H54 (cell line): ENCODE measurements at regions not wholly inside any gene's neighbourhood (a gene's known extent, or its start where the extent isn't known, plus 50 kb on each side); places are given as distances from the start of the nearest gene placed in this dataset.
"Not testable (repeated sequence)": the region's sequence is repeated elsewhere in the genome, so short reads cannot be mapped to it uniquely, and the experiment has no call there.

ENCODE experiments used
- DNase-seq: peaks from one replicate; pipeline ENCODE4 v3.0.0; 2011; ENCODE audit warnings: low spot score, mixed read lengths; ENCODE audit not compliant: insufficient read length
- FAIRE-seq: peaks from 3 replicates; lab custom pipeline; 2011; peaks lifted over from hg19 to GRCh38; lab: Jason Lieb, UNC
- POLR2A ChIP-seq: IDR thresholded peaks from 2 replicates; pipeline ENCODE4 v1.6.1; 2011; ENCODE audit warnings: low read depth, mild to moderate bottlenecking, low read length

DNA sequence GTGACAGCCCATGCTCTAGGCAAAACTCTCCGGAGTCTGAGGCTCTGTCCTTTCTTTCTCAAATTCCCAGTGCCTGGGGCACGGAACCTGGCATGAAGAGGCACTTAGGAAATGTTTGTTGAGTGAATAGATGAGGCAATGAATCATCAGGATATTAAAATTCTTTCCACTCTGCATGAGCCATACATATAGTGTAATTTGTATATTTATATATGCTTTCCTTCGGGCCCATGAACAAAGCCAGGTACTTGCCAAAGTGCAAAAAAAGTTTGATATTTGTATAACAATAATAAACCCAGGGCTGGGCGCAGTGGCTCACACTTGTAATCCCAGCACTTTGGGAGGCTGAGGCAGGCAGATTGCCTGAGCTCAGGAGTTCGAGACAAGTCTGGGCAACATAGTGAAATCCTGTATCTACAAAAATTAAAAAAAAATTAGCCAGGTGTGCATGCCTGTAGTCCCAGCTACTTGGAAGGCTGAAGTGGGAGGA is 212.3 kb upstream of the ZNF217 start:
- DNase-seq (peak; percentile 68), FAIRE-seq (peak; percentile 38)
- no peak for TF ChIP-seq POLR2A

DNA sequence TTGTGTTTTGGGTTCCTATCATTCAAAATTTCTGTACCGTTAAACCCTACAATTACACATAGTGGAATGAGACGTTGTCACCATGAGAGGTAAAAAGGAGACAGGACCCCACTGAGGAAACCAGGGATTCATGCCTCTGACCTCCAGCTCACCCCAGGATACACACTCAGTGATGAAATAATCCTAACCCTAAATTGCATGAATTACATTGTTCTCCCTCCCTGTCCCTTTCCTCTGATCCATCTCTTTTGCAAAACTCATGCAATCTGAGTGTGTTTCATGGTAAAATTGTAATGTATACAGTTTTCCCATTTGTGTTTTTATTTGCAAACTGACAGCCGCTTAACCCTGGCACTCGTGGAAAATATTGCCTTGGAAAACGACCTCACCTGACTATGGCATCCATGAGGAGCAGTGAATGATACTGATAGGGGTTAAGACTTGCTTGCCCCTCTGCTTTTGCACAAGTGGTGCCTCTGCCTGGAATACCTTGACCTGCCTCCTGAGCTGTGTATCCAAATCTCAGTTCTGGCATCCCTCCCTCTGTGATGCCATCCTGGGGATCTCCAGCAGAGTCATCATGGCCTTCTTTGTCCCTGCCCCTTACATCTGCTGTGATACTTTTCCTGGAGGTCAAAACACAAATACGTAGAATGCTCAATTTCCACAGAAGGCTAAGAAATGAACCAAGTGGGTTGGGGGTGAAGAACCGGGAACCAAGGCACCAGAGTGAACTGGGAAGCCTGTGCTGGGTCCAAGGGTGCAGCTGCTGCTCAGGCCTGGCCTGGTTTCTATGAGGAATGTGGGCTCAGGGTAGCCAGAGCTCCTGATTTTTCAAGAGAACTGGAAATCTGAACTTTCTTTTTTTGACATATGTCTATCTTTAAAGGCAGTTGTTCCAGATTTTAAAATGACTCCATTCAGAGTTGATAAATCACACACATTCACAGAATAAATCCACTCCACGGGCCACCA is 211.6 kb upstream of the ZNF217 start:
- DNase-seq, result peak; percentile 26
- FAIRE-seq, result no peak

DNA sequence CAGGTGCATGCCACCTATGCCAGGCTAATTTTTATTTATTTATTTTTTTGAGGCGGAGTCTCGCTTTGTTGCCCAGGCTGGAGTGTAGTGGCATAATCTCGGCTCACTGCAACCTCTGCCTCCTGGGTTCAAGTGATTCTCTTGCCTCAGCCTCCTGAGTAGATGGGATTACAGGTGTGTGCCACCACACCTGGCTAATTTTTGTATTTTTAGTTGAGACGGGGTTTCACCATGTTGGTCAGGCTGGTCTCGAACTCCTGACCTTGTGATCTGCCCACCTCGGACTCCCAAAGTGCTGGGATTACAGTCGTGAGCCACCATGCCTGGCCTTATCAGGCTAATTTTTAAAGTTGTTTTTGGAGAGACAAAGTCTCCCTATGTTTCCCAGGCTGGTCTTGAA is 210.7 kb upstream of the ZNF217 start:
- not testable (repeated sequence) for FAIRE-seq, DNase-seq

More for the DNA sequence above, 211.6 kb upstream of the ZNF217 start:
- TF ChIP-seq POLR2A, result no peak

DNA sequence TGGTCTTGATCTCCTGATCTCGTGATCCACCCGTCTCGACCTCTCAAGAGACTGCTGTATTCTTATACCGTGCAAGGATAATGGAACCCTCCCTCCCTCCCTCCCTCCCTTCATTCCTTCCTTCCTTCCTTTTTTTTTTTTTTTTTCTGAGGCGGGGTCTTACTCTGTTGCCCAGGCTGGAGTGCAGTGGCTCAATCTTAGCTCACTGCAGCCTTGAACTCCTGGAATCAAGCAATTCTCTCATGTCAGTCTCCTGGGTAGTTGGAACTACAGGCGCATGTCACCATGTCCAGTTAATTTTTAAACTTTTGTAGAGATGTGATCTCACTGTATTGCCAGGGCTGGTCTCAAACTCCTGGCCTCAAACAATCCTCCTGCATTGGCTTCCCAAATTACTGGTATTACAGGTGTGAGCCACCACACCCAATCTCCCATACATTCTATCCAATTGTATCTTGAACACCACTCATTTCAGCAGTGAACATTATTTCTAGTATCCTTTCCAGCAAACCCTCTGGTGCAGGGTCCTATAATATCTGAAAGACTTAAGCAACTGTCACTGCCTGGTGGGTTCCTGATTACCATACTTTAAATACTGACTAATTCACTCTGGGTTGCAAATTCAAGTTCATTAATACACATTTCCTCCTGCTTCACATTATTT is 210.0 kb upstream of the ZNF217 start:
- DNase-seq (no peak), FAIRE-seq (no peak)
- no peak for TF ChIP-seq POLR2A

DNA sequence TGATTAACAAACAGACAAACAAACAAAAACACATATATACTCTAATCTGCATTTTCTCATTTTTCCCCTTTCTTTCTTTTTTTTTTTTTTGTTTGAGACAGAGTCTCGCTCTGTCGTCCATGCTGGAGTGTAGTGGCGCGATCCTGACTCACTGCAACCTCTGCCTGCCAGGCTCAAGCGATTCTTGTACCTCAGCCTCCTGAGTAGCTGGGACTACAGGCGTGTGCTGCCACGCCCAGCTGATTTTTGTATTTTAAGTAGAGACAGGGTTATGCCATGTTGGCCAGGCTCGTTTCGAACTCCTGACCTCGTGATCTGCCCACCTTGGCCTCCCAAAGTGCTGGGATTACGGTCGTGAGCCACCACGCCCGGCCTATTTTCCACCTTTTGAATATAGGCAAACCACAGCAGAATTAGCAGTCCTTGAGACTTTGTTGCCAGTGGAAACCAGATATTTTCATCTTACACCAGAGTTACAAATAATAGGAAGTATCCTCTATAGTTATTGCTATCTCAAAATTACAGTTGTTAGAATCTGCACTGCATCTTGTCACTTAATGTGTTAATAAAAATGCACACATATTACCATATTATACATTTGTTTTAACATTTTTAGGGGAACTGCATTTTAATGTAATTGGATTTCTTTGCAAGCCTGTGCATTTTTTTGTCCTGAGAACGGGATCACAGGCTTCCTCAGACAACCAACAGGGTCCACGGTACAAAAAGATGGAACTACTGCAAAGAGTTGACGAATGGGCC is 208.2 kb upstream of the ZNF217 start:
- no peak for FAIRE-seq
- no peak for DNase-seq
- no peak for TF ChIP-seq POLR2A

DNA sequence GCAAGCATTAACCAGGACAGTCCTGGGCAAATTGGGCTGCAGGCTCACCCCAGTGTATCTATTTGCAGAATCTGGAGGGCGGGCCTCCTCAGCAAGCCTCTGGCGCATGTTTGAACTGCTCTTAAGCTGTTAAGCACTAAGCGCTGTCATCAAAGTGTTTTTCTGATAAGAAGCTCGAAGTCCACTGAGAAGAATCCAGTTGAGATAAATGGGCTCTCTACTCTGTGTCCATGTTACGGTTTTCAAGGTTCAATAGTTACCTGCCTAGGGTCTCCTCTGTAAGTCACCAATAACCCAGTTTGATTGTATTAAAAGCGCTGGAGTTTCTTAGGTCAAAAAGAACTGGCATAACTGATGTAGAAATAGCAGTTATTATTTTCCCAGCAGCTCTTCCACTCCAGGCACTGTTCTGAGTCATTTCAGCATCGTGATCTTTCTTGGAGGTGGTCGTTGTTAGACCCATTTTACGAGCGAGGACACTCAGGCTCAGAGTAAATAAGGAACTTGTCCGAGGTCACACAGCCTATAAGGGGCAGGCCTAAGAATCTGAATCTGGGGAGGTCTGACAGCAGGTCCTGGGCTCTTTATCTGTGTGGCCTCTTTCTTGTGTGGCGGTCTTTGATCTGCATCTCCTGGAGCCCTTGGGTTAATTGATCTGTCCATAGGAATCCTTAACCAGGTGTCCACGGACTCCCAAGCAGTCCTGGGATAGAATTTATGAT is 207.4 kb upstream of the ZNF217 start:
- no peak for FAIRE-seq
- no peak for TF ChIP-seq POLR2A
- no peak for DNase-seq

DNA sequence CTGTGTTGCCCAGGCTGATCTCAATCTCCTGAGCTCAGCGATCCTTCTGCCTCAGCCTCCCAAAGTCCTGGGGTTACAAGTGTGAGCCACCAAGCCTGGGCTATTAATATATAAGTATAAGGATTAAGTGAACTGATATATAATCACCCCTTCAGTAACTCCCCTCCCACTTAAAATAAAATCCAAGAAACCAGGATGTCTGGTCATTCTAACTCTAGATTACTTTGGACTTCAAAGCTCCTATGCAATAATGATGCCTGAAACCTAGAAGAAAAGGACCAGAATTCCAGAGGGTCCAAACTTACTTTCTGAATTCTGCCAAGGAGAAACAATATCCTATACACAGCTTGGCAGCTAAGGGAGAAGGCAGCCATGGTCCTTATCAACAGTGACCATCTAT is 206.8 kb upstream of the ZNF217 start:
- DNase-seq, result no peak
- no peak for TF ChIP-seq POLR2A
- no peak for FAIRE-seq

DNA sequence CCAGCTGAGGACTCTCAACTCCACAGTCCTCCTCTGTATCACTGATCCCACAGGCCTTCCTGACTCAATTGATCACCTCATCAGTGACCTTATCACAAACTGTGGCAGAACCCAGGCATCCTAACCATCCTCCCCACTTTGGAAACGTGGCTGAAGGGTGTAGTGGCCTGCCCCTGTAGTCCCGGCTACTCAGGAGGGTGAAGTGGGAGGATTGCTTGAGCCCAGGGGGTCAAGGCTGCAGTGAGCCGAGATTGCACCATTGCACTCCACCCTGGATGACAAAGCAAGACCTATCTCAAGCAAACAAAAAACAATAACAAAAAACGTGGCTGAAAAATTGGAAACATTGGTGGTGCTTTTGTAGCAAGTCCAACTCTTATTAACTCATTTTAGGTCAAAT is 203.4 kb upstream of the ZNF217 start:
- TF ChIP-seq POLR2A, result no peak
- FAIRE-seq (no peak), DNase-seq (no peak)

DNA sequence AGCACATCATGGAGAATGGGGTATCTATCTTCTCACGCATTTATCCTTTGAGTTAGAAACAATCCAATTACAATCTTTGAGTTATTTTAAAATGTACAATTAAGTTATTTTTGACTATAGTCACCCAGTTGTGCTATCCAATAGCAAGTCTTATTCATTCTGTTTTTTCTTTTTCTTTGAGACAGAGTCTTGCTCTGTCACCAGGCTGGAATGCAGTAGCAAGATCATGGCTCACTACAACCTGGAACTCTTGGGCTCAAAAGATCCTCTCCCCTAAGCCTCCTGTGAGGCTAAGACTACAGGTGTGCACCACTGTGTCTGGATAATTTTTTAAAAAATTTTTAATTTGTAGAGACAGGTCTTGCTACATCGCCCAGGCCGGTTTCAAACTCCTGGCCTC is 201.5 kb upstream of the ZNF217 start:
- no peak for TF ChIP-seq POLR2A
- DNase-seq (no peak), FAIRE-seq (no peak)

DNA sequence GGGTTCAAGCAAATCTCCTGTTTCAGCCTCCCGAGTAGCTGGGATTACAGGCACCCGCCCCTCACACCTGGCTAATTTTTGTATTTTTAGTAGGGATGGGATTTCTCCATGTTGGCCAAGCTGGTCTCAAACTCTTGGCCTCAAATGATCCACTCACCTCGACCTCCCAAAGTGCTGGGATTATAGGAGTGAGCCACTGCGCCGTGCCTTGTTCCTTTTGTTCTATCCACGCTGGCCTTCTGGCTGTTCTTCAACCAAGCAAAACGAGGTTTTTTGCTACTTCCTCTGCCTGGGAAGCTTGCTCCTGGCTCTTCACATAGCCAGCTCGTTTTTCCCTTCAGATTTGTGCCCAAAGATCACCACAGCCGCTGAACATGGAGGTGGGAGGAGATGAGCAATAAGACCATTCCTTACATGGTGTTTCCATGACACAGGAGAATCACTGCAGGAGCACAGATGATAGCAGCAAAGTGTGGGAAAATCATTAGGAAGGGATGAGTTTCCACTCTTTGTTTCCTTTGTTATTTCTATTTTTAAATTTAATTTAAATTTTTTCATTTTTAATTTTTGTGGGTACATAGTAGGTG is 201.0 kb upstream of the ZNF217 start:
- no peak for TF ChIP-seq POLR2A
- no peak for FAIRE-seq
- no peak for DNase-seq

DNA sequence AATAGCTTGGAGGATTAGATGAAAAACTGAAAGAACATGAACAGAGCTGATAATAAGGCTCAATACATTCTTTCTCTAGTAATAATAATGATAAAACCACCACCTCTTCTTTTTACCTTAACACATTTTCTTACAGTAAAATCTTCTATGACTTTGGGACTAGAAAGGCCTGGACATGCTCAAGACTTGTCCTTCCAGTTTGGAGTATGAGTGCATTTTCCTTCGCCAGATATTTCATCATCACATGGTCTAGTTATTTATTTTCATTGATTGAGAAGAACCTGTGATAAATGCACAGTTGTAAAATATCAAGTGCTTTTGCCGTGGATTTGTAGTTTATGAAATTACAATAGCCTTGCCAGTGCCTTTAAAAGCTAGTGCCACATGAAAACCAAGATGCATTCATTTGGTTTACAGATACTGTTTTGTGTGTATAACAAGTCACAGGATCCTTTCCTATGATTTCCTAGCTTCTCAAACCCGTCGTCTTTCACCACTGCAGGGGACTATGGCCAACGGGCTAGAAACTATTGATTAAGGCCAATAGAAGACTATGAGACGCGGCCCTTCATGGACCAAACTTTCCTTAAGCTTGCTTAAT is 200.2 kb upstream of the ZNF217 start:
- no peak for TF ChIP-seq POLR2A
- DNase-seq (no peak), FAIRE-seq (no peak)

DNA sequence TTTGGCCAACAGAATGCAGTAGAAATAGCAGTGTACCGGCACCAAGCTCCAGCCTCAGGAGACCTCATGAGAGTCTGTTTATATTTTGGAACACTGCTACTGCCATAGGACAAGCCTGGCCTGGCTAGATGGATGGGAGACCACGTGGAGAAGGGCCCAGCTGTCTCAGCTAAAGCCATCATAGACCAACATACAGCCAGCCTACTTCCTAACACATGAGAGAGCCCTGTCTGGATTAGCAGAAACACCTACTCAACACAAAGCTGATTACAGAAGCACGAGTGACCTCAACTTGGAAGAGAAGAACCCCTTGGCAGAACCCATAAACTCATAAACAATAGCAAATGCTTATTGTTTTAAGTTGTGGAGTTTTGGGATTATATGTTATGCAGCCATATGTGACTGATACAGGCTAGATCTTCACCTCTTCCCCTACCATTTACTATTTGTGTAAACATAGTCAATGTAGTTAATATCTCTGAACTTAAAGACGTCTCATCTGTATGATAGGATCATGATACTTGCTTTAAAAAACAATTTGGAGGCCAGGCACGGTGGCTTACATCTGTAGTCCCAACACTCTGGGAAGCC is 199.4 kb upstream of the ZNF217 start:
- no peak for TF ChIP-seq POLR2A
- DNase-seq (no peak), FAIRE-seq (no peak)
